ENCODE measurements at regions not wholly inside any gene's neighbourhood (a gene's known extent, or its start where the extent isn't known, plus 50 kb on each side); places are given as distances from the start of the nearest gene placed in this dataset.

DNA sequence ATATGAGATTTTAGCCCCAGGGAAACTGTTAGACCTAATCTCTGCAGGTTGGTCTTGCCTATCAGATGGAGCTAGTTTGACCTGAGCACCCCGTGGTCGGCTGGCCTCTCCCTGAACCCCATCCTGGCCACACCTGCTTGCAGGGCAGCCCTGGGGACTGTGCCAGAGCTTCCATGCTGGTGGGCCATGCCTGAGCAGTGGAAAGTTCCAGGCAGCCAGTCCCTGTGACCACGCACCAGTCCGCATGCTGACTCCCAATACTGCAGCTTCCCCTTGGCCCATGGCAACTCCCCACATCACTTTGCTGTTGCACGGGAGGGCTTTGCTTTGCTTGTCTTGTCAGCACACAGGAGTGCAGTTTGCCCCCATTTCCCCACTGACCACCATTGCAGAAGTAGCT lies 427.8 kb upstream of the SEMA3D start:
- TF ChIP-seq EP300 (IDR thresholded peaks at IDR 0.05; ENCODE audit: low read length) (no peak), NELFE (IDR thresholded peaks at IDR 0.05; ENCODE audit: insufficient read depth, insufficient read length) (no peak), FOXJ3 (CRISPR knock-in tag; IDR thresholded peaks at IDR 0.05) (no peak), YY1 (IDR thresholded peaks at IDR 0.05; ENCODE audit: borderline replicate concordance in 1 of 3, control insufficient read depth in 1 of 3, extremely low read depth in 1 of 3, insufficient read depth in 3 of 3, insufficient read length in 1 of 3, insufficient replicate concordance in 2 of 3, low read depth in 1 of 3, low read length in 2 of 3) (no peak), NFE2L1 (tag; IDR thresholded peaks at IDR 0.05; ENCODE audit: borderline replicate concordance, low read depth) (no peak), RCOR1 (IDR thresholded peaks at IDR 0.05; ENCODE audit: borderline replicate concordance in 1 of 2, low read depth in 2 of 2, low read length in 2 of 2) (no peak), RAD51 (IDR thresholded peaks at IDR 0.05; ENCODE audit: borderline replicate concordance, low read depth) (no peak), RAD21 (CRISPR knock-in tag; conservative IDR thresholded peaks at IDR 0.05 in 1 of 2, IDR thresholded peaks at IDR 0.05 in 1 of 2) (no peak), POLR2A (conservative IDR thresholded peaks at IDR 0.05) (no peak)
- TF ChIP-seq, protein P1, sequence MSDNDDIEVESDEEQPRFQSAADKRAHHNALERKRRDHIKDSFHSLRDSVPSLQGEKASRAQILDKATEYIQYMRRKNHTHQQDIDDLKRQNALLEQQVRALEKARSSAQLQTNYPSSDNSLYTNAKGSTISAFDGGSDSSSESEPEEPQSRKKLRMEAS (CRISPR knock-in tag; IDR thresholded peaks at IDR 0.05) = no peak
- TF ChIP-seq, protein P2, sequence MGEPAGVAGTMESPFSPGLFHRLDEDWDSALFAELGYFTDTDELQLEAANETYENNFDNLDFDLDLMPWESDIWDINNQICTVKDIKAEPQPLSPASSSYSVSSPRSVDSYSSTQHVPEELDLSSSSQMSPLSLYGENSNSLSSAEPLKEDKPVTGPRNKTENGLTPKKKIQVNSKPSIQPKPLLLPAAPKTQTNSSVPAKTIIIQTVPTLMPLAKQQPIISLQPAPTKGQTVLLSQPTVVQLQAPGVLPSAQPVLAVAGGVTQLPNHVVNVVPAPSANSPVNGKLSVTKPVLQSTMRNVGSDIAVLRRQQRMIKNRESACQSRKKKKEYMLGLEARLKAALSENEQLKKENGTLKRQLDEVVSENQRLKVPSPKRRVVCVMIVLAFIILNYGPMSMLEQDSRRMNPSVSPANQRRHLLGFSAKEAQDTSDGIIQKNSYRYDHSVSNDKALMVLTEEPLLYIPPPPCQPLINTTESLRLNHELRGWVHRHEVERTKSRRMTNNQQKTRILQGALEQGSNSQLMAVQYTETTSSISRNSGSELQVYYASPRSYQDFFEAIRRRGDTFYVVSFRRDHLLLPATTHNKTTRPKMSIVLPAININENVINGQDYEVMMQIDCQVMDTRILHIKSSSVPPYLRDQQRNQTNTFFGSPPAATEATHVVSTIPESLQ (CRISPR knock-in tag; IDR thresholded peaks at IDR 0.05) = no peak

Data from K562 (cell line).